ENCODE measurements at regions not wholly inside any gene's neighbourhood (a gene's known extent, or its start where the extent isn't known, plus 50 kb on each side); places are given as distances from the start of the nearest gene placed in this dataset.

DNA sequence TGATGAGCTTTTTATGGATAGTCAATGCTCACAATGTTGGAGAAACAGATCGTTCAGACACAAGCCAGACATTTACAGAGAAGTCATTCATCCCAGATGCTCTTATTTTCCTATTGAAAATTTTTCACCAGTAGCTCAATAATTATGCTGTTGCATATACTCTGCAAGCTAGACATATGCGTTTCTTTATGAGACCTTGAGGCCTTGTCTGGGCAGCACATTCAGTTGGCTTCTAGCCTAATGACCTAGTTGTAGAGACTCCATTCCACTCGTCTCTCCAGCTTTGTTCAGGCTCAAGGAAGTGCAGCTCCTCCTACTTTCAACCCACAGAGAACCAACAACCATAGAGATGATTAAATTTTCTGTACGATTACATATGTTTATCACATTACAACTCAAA lies 237.7 kb downstream of the MZT1 start (continued):
- TF ChIP-seq JUND (IDR thresholded peaks at IDR 0.05): no peak
- TF ChIP-seq RAD21 (IDR thresholded peaks at IDR 0.05; ENCODE audit: low read depth): no peak

- intact Hi-C loops (cut with micrococcal nuclease): no loop called here
- ATAC-seq (no peak), DNase-seq (ENCODE audit: low read depth, low spot score) (no peak)
- no peak overlapping the region for H3K4me3 ChIP-seq (replicated peaks in 1 of 2; ENCODE audit: low read depth in 1 of 2, low read length in 2 of 2)
- H3K4me1 ChIP-seq (ENCODE audit: control insufficient read depth in 1 of 2, insufficient read depth in 2 of 2, low read length in 2 of 2): no peaks in the 10 kb centered on the region
- no peaks in the 10 kb centered on the region for H3K9me2 ChIP-seq (ENCODE audit: insufficient read depth)
- no peaks in the 10 kb centered on the region for H3K27me3 ChIP-seq (ENCODE audit: insufficient read depth, low read length)
- TF ChIP-seq RAD21 (IDR thresholded peaks at IDR 0.05; ENCODE audit: low read depth) (no peak), EZH2 (IDR thresholded peaks at IDR 0.05) (no peak), CBX3 (IDR thresholded peaks at IDR 0.05; ENCODE audit: low read depth) (no peak), FOSL1 (IDR thresholded peaks at IDR 0.05; ENCODE audit: low read depth) (no peak), MAX (IDR thresholded peaks at IDR 0.05) (no peak), EZH2phosphoT487 (IDR thresholded peaks at IDR 0.05; ENCODE audit: borderline replicate concordance) (no peak), JUND (IDR thresholded peaks at IDR 0.05) (no peak), ZBTB33 (IDR thresholded peaks at IDR 0.05; ENCODE audit: extremely low read depth, insufficient replicate concordance, low read length) (no peak), CEBPB (IDR thresholded peaks at IDR 0.05; ENCODE audit: low read depth) (no peak), REST (IDR thresholded peaks at IDR 0.05; ENCODE audit: low read depth) (no peak), ZNF274 (IDR thresholded peaks at IDR 0.05; ENCODE audit: low read depth, low read length) (no peak), POLR2A (IDR thresholded peaks at IDR 0.05; ENCODE audit: borderline replicate concordance, extremely low read depth, insufficient read depth, insufficient read length) (no peak), EGR1 (IDR thresholded peaks at IDR 0.05; ENCODE audit: low read depth) (no peak), SRF (IDR thresholded peaks at IDR 0.05; ENCODE audit: low read depth) (no peak), POLR2AphosphoS5 (IDR thresholded peaks at IDR 0.05; ENCODE audit: low read depth, low read length) (no peak)
- TF ChIP-seq, protein P1, sequence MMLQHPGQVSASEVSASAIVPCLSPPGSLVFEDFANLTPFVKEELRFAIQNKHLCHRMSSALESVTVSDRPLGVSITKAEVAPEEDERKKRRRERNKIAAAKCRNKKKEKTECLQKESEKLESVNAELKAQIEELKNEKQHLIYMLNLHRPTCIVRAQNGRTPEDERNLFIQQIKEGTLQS (IDR thresholded peaks at IDR 0.05): no peak
- ChIA-PET RAD21 (ENCODE audit: low non-redundant PET in 1 of 2, low total read pairs in 2 of 2, uncharacterized antibody in 2 of 2, unreplicated experiment in 2 of 2) (no interaction called here), POLR2A (no interaction called here), CTCF (no interaction called here)
- no peak overlapping the region for H2AFZ ChIP-seq (ENCODE audit: low read depth, low read length, poor library complexity, severe bottlenecking)
- peaks cover 0 to 3% of the 10 kb centered on the region in 2 experiments; a peak in 2 of 4 replicates for H3K9me3 ChIP-seq (ENCODE audit: control insufficient read depth in 1 of 2, insufficient read depth in 1 of 2, low read depth in 1 of 2, low read length in 2 of 2)
- H3K27ac ChIP-seq (ENCODE audit: low read depth, low read length): no peak overlapping the region
- no peak overlapping the region for H3K9ac ChIP-seq (ENCODE audit: low read length)
- BruUV-seq (replicated peaks): no TSS peak
- no peak overlapping the region for H3K4me2 ChIP-seq (ENCODE audit: low read length)
- H3K36me3 ChIP-seq (ENCODE audit: control insufficient read depth in 1 of 2, insufficient read depth in 2 of 2, low read length in 2 of 2): no peaks in the 10 kb centered on the region
- H4K20me1 ChIP-seq (ENCODE audit: insufficient read depth): no peaks in the 10 kb centered on the region
- no peaks in the 10 kb centered on the region for H3K79me2 ChIP-seq (ENCODE audit: insufficient read depth, low read length)
Observed at GRCh38 chr13:72473321-72473720, 254.1 kb downstream of the MZT1 start.
